Stimulated activated CD8-positive, alpha-beta memory T cell treated with anti-CD3 and anti-CD28 coated beads, Interleukin-12 subunit alpha, Interleukin-12 subunit beta, amount 100 ng/mL, for 1 hour (primary cell): ENCODE measurements at regions not wholly inside any gene's neighbourhood (a gene's known extent, or its start where the extent isn't known, plus 50 kb on each side); places are given as distances from the start of the nearest gene placed in this dataset.

Experiments
- DNase-seq: peaks from one replicate; pipeline ENCODE4 v3.0.0-alpha.2; 2020; ENCODE audit warnings: low read depth

DNA sequence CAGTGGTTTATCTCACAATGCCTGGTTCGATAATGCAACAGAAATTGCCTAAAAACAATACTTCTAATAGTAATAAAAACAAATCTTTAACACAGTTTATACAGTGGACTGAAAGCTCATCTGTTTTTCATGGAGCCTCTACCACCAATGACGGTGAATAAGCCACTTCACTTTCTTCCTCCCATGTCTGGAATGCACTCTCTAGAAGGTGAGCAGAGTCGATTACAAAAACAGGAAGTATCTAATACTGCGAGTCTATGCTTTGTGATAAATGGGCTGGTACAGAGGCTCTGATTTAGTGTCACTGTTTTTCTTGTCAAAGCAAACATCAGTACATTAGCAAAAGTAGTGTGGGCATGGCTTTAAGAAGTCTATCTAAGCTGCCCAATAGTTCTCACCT is 1348.6 kb upstream of the SLC10A2 start:
- no peak for DNase-seq

DNA sequence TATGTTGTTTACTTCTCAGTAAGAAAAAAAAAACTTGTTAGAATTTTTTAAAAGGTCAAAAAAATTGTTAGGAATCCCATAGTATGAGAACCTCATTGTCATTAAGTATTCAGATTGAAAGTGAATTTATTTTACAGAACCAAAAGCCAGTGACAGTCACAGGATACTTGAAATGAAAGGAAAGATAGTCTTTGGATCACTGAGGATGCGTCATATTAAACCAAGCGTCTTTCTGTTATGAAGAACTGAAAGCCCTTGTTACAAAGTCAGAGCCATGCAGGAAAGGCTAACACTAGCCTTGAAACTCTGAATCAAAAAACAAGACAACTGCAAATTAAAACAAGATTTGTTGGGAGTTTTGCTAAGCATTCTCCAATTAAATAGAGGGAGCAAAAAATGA is 1348.0 kb upstream of the SLC10A2 start:
- DNase-seq: no peak

DNA sequence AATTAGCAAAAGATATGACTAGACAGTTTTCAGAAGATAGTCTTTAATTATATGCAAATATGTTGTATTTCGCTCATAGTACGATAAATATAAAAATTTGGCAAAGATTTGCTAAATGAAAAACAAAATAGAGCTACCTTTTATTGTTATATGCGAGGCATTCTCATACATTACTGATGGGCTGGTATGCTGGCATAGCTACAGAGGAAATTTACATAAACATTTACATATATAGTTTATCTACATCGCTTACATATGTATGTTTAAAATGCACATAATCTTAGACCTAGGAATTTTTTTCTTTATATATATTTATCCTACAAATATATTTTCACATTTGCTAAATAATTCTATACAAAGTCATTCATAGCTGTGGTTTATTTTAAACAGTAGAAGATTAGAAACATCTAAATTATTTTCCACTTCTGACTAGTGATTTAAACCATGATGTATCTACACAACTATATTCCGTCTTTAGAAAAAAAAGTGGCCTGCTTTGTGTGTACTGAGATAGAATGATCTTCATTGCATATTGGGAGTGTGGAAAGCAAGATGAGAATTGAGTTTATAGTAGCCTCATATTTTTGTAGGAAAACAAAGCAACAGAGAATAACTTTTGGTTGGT is 1345.0 kb upstream of the SLC10A2 start:
- DNase-seq: no peak

DNA sequence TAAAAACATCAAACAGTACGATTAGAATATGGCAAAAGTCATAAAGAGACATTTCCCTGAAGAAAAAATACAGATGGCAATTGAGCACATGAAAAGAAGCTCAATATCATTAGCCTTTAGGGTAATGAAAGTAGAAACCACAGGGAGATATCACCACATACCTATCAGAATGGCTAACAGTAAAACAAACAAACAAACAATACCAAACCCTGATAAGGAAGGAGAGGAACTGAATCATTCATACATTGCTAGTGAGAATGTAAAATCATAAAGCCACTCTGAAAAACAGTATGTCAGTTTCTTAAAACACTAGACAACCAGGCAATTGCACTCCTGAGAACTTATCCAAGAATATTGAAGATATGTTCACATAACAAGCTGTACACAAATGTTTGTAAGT is 1342.5 kb upstream of the SLC10A2 start:
- DNase-seq: no peak

DNA sequence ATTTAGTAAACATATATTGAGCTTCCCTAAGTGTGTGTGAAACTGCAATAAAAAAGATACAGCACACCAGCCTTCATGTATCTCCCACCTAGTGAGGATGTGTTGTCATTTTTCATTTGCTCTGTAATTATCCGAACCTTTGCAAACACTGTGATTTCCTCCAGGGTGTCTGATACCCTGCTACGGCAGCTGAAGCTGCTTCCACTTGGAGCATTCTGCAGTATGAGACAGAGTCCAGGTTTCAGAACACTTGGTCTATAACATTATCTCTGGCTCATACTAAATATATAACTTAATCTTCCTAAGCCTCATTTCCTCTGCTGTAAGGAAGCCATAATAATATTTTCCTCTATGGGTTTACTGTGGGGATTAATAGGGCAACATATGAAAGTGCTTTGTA is 1338.1 kb upstream of the SLC10A2 start:
- DNase-seq: no peak

DNA sequence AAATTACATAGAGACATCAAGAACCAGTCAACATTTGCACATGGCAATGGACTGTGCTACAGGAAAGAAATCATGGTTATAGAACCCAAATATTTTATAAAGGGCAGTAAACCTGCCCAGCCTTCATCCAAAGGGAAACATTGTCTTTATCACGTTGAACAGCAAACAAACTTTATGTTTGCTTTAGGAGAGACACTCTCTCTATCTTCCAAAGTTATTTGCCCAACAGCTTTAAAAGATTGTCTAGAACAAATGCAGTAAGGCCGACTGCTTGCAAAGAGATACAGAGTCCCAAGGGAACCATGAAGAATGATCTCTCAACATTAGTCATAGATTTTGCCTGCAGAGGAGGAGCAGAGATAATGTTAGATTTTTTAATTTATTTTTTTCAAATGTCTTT is 1323.5 kb upstream of the SLC10A2 start:
- DNase-seq: no peak

DNA sequence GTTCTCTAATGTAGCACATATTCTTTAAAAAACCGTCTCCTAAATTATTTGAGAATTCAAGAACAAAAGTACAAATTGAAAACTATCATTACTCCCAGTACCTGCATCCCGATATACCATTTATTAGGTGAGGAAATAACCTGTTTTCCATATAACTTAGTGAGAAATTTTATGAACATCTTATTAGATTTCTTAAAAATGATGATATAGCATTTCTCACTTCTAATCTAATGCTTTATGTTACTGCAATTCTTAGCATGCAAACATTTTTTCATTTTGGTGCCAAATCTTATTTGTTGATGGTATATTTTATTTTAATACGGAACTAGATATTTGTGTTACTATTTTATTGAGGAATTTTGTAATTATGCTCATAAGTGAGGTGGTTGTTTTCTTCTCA is 1321.3 kb upstream of the SLC10A2 start:
- DNase-seq: no peak

DNA sequence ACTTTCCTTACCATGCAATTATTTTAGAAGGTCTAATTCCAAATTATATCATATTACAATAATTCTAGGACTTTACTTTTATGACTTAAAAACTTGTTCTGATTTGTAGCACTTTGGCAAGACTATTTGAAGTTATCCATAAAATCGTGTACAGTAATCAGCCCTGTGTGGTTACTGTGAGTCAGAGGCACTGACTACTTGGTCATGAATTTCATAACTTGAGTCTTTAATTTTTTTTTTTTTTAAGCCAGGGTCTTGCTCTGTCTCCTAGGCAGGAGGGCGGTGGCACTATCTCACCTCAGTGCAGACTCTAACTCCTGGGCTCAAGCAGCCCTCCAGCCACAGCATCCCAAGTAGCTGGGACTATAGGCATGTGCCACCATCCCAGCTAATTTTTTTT is 1319.2 kb upstream of the SLC10A2 start:
- DNase-seq: no peak

DNA sequence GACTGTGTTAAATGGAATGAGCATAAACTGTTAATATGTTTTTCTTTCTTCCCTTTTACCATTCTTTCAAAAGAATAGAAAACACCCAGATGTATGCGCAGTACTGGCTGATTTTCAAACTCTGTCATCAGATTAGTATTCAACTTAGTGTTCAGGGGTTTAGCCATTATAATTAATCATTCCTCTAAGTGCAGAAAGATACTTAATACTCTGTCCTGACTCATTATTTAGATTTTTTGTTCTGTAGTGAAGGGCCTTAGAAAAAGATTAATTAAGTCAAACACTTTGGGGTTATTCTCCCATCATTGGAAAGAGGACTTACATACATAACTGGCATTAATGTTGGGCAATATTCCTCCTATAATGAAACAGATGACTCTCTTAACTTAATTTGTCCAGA is 1316.7 kb upstream of the SLC10A2 start:
- no peak for DNase-seq

DNA sequence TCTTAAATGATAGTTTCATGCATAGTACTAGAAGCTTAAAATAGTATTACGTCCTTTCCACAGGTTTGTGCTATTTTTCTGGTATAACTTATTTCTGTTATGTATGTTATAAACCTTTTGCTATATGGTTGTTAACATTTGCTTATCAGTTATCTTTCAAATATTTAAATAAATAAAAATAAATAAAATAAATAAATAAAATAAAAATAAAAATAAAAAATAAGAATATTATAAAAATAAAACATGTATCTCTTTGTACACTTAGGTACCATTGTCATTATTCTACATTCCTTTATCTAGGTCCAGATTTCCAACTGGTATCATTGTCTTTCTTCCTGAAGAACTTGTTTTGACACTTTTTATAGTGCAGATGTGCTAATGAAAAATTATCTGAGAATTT is 1310.4 kb upstream of the SLC10A2 start:
- DNase-seq: no peak

DNA sequence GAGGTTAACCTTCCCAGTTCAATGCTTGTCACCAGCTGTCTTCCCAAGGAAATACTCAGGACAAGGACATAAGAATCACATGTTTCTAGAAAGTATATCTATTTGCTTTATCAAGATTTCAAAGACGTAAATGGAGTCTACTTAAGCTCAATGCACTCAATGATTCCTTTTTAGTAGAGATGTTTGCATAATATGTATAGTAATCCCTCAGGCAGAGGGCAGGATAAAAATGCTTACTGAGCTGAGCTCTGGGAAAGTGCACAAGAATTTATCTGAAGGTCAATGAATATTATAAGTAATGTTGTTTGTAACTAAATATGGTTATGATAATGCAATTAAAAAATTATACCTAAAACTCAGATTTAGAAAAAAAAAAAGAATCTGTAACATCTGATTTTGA is 1309.4 kb upstream of the SLC10A2 start:
- DNase-seq: no peak

DNA sequence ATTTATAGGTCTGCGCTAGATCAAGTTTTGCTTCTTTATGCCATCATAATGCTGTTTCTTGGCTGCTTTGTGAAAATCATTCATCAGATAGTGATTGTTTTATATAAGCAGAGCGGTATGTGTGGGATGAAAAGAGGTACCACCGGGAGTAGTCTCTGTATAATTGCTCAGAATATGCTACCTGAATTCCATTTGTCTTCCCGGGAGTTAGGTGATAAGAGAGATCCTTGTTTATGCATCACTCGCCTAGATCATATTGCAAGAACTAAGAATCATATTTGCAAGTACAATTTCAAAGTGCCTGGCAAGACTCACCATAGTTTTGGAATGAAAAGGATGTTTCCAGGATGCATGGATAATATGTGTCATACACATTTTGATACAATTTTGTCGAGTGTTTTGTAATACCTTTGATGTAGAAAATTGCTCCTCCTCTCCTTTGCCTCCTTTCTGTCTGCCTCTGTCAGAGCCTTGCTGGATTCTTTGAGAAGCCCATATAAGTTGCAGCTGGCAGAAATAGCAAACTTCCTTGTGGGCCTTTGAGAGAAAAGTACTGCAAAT is 1306.0 kb upstream of the SLC10A2 start:
- no peak for DNase-seq

DNA sequence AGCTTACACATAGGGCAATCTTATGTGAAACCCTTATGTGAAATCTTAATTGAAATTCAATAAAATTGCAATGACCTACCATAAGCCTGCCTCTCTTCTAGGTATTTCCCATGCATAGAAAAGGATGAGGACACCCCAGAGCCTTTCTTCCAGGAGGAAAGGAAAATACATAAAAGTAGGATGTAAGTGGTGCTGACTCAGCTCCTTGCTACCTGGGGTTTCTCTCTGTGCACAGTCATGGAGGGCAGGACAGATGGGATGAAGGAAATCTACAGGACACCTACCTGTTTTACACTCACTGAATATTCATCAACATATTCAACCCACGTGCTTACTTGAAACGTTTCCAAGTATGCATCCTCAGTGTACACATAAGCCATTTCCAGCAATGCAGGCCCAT is 1299.2 kb upstream of the SLC10A2 start:
- no peak for DNase-seq

DNA sequence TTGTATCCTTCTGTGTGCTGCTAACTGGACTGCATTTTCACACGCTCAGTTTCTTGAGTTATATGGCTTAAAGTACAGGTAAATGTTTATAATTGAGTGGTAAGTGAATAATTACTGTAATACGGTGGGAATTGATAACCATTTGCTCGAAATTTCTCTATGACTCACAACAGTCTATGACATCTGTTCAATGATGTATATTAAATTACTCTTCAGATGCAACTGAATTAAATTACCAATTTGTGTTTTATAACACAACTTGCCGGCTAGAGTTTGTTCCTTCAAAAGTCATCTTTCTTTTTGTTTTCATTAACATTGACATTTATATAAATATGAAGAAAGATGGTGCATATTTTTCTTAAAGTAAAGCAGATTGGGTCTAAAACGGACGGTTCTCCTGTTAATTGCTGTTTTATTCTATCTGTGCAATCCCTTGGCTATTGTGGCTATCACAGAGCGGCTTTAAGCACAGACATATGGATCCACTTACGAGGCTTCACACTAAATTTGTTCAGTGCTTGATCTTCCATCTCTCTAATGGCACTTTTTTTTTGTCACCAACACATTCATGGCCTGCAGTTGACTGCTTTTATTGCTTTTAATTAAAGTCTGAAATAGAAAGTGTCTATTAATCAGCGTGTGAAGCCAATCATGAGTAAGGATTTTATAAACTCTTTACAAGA is 1291.6 kb upstream of the SLC10A2 start:
- no peak for DNase-seq

DNA sequence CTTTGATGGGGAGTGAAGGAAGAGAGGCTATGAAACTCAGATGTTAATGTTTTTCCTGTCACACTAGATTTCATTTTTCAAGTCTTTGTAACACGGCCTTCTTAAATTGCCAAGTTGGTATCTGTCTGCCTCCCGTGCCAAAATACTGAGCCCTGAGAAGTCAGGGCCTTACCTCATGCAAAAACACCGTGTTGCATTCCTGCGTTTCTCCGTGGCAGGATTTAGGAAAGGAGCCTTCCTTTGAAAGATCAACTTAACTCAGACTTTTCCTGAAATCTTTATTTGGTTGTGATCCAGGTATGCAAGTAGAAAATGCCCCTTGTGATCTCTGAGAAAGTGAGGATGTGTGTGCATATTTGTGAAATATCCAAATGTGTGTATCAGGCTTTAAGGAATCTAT is 1291.0 kb upstream of the SLC10A2 start:
- no peak for DNase-seq

DNA sequence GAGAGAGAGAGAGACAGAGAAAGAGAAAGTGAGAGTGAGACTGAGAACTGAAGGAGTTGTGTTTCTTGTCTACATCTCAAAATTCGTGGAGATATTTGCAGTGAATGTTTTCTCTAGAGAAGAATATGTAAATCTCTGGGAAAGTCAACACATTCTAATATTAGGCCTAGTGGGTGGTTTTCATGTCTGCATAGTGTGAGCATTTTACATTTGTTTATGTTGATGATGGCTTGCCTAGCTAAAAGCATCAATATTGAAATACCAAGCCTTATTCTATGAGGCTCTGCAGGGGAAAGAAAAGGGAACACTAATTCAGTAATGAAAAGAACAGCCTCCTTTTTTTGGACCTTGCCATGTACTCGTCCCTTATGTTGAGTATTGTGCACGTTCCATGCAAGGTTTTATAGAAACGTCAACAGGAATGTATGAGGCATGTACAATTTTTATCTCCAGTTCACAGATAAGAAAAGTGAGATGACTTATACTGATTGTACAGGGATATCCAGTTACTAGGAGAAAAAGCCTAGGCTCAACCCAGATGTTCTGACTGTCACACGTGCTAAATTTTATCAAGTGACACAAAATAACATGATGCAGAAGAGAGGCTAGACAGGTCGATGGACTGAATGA is 1288.9 kb upstream of the SLC10A2 start:
- DNase-seq: no peak

DNA sequence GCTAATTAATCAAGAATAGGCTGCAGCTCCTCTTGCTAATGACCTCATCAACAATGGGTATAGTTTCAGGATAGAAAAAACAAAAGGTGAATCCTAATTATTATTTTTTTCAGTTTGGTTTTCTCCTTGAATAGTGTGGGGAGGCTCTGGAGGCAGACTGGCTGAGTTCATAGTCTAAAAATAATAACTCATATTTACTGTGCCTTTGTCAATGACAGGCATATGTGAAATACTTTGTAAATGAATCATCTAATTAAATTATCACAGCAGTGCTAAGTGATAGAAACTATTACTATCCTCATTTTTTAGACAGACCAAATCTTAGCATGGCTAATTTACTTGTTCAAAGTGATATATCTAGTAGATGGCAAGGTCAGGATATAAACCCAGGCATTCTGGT is 1261.0 kb upstream of the SLC10A2 start:
- no peak for DNase-seq

DNA sequence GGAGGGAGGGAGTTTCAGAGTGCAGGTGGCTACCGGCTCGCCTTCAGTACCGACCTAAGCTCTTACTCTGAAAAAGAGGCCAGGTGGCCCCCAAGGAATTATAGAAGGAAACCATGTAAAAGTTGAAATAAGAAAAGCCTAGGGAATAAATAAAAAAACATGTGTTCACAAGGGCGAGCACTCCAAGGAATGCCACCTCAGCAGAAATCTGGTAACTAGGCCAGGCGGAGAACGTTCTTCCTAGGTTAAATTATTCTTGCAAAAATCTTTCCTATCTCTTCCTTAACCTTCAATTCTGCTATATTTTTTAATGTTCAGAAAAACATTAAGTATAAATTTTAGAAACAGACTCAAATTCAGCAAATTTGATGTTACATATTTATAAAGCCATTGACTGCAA is 1260.3 kb upstream of the SLC10A2 start:
- no peak for DNase-seq

DNA sequence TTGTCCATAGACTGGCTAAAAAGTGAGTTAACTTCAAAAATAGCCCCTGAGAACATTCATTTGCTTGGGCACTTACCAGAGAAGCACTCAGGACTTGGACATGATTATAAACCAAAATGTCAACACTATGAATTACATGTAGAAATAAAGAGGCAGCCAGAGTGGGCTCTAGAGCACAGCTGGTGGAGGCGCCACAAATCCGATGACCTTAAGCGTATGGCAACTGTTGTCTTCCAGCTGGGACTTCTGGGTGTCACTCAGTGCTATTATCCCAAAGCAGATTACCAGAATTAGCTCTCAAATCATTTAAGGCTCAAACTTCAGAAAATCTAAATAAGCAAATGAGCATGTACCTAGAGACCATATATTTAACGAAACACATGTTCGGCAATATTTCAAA is 1255.5 kb upstream of the SLC10A2 start:
- DNase-seq: no peak

DNA sequence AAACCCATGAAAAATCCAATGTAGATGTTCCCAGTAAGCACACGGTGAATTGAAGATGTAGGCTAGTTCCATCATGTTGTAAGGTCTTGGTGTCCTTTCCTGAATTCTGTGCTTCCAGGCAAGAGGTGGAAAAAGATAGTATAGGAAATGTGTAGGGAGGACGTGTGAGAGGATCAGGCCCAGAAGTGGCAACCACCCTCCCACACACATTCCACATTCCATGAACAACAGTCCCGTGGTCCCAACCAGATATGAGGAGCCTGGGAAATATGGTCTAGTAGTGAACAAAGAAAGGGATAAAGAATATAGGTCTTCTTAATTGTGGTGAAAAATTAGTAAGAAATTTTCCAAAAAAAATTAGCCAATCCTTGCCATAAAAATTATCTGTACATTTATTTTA is 1254.2 kb upstream of the SLC10A2 start:
- no peak for DNase-seq

DNA sequence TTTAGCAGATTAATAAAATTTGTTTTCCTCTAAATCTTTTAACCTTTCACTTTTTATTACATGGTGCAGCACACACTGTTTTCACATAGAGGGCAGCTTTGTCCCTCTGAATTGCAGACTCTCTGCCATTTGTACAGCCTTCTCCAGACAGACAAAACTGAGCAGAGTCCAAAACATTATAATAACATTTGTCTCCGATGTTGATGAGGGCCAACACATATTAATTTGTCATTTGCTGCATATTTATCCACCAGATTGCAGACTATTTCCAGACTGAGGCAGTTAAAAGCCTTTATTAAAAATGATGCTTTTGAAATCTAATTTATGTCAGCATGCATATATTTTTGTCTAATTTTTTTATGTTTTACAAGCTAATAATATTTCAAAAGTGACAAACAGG is 1251.9 kb upstream of the SLC10A2 start:
- DNase-seq: no peak

DNA sequence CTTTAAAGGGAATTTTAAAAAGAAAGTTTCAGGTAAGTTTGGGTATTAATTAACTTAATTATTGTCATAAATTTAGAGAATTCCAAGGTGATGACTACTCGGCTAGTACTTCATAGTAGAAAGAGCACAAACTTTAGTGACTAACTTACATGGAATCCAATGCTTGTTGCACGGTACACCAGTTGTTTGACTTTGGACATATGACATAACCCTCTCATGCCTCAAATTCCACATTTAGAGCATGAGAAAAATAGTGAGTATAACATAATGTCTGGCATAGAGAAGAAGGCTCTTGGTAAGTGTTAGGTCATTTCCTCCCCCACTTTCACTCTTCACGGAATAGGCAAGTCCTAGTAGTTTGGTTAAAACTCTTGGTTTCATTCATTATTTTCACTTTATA is 1249.4 kb upstream of the SLC10A2 start:
- DNase-seq: no peak

DNA sequence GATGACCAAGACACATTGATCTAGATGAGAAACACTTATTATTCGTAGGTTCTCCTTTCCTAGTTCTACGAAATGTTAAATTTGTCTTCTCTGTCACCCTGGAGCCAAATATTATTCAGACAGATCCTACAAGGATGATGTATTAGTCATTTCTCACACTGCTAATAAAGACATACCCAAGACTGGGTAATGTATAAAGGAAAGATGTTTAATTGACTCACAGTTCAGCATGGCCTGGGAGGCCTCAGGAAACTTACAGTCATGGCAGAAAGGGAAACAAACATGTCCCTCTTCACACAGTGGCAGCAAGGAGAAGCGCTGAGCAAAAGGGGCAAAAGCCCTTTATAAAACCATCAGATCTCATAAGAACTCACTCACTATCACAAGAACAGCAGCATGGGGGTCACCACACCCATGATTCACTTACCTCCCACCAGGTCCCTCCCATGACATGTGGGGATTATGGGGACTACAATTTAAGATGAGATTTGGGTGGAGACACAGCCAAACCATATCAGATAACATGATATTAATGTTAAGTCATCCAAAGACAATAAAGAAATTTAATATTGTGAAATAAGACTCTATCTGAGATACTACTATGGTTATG is 1248.8 kb upstream of the SLC10A2 start:
- DNase-seq: no peak
